SH-SY5Y (cell line): ENCODE measurements at regions not wholly inside any gene's neighbourhood (a gene's known extent, or its start where the extent isn't known, plus 50 kb on each side); places are given as distances from the start of the nearest gene placed in this dataset.

Experiments used
- GATA2 ChIP-seq: IDR thresholded peaks from 2 replicates; pipeline ENCODE4 v1.6.1; 2011; ENCODE audit warnings: mild to moderate bottlenecking, low read depth, low read length
- GATA3 ChIP-seq: IDR thresholded peaks from 2 replicates; pipeline ENCODE4 v1.6.1; 2011; ENCODE audit warnings: low read depth, mild to moderate bottlenecking, low read length, moderate library complexity

DNA sequence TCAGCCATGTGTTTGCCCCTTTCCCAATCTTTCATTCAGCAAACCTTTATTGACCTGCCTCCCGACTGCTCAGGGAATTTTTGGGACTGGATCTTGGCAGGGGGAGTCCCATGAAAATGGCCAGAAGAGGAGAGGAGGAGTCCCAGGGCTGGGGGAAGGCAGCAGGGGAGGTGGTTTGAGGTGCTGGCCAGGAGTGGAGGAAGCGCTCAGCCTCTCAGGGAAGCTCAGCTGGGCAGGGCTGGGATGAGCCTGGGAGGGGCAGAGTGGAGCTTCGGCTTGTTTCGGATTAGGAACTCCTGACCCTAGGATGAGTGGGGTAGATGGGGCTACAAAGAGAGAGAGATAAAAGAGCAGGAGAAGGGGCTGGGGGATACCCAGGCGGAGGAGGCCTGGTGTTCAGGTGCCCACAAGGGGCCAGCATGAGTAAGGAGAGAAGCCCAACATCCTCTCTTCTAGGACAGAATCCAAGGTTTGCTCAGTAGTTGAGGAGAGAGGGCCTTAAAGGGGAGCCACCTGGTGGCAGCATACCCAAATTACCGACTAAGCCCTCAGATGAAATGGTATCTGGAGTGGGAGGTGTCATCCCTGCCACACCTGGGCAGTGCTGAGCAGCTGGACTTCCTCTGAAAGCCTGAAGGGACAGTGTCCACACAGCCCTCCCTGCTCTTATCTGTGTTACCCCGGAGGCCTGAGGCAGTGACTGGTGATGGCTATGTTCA is 91.1 kb downstream of the INHBB start:
- TF ChIP-seq GATA3 = no peak
- no peak for TF ChIP-seq GATA2
